DND-41 (cell line): ENCODE measurements at regions not wholly inside any gene's neighbourhood (a gene's known extent, or its start where the extent isn't known, plus 50 kb on each side); places are given as distances from the start of the nearest gene placed in this dataset.
"Not testable (repeated sequence)": the region's sequence is repeated elsewhere in the genome, so short reads cannot be mapped to it uniquely, and the experiment has no call there.

Experiments used
- ATAC-seq: fragments of 200-7000 bp; cut with Tn5 transposase; 3 replicates; pipeline ENCODE4 v1.9.1; 2021; ENCODE audit warnings: low read depth; ENCODE audit not compliant: insufficient read depth
- DNase-seq: peaks from one replicate; pipeline ENCODE4 v3.0.0-alpha.2; 2020
- H2AFZ ChIP-seq: 2 replicates; pipeline ENCODE4 v1.6.0; 2012; ENCODE audit warnings: low read depth, low read length
- H3K27ac ChIP-seq: 2 replicates; pipeline ENCODE4 v1.5.1; 2012; ENCODE audit warnings: low read length, inconsistent platforms
- H3K27me3 ChIP-seq: fragments of 200-600 bp; sonication (generic); 2 replicates; pipeline ENCODE4 v1.6.0; 2012; ENCODE audit warnings: low read length, mild to moderate bottlenecking, inconsistent platforms; ENCODE audit not compliant: insufficient read depth, poor library complexity
- H3K36me3 ChIP-seq: 2 replicates; pipeline ENCODE4 v1.5.1; 2012; ENCODE audit warnings: low read length, inconsistent platforms; ENCODE audit not compliant: insufficient read depth
- H3K4me1 ChIP-seq: 2 replicates; pipeline ENCODE4 v1.5.1; 2012; ENCODE audit warnings: mild to moderate bottlenecking, low read length; ENCODE audit not compliant: insufficient read depth
- H3K4me2 ChIP-seq: 2 replicates; pipeline ENCODE4 v1.6.0; 2012; ENCODE audit warnings: mild to moderate bottlenecking, moderate library complexity, low read length, inconsistent platforms; ENCODE audit not compliant: insufficient read depth
- H3K4me3 ChIP-seq, 2 experiments: fragments of 200-600 bp in 1 of 2; shearing (Covaris generic) in 1 of 2; 2 replicates each; pipeline ENCODE4 v1.5.1; 2012 to 2016; ENCODE audit warnings: inconsistent platforms in 2 of 2, low read length in 2 of 2, mild to moderate bottlenecking in 2 of 2, low read depth in 1 of 2, moderate library complexity in 1 of 2
- H3K79me2 ChIP-seq: 2 replicates; pipeline ENCODE4 v1.6.0; 2012; ENCODE audit warnings: low read length, inconsistent platforms; ENCODE audit not compliant: insufficient read depth
- H3K9ac ChIP-seq: 2 replicates; pipeline ENCODE4 v1.6.0; 2012; ENCODE audit warnings: low read depth, mild to moderate bottlenecking, inconsistent platforms, low read length, moderate library complexity
- H3K9me3 ChIP-seq: 2 replicates; pipeline ENCODE4 v1.5.1; 2012; ENCODE audit warnings: low read length, moderate library complexity, mild to moderate bottlenecking, inconsistent platforms; ENCODE audit not compliant: insufficient read depth, severe bottlenecking
- H4K20me1 ChIP-seq: 2 replicates; pipeline ENCODE4 v1.6.0; 2012; ENCODE audit warnings: low read length; ENCODE audit not compliant: insufficient read depth
- EZH2 ChIP-seq: IDR thresholded peaks from 3 replicates; pipeline ENCODE4 v1.6.1; 2012; ENCODE audit warnings: borderline replicate concordance, low read depth, mild to moderate bottlenecking, moderate library complexity, low read length, inconsistent platforms; ENCODE audit not compliant: severe bottlenecking
- TF ChIP-seq, protein P1 (sequence below): IDR thresholded peaks from 2 replicates; pipeline ENCODE4 v1.5.1; 2012; ENCODE audit warnings: borderline replicate concordance, low read length, moderate library complexity, mild to moderate bottlenecking; ENCODE audit not compliant: poor library complexity, severe bottlenecking; ENCODE audit errors: extremely low read depth

DNA sequence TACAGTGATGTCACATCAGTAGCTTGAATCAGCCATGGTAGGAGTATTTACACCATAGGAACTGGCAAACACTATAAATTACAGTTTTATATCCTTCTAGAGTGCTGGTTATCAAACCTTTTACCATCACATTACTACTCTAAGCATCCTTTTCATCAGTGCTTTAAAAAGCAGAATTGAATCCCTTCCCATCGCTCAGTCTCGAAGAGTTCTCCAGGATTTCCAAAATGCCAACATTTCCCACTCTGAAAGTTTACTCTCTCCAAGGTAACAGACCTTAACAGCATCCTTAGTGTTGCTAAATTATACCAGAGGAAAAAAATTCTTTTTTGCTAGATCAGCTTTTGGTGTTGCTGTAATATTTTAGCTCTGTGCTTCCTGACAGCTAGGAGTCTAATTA is 209.4 kb upstream of the USP15 start:
- DNase-seq: no peak
- H3K79me2 ChIP-seq: no peaks in the 10 kb centered on the region
- ATAC-seq: no peak
- no peaks in the 10 kb centered on the region for H4K20me1 ChIP-seq
- H3K4me2 ChIP-seq: no peak overlapping the region
- no peaks in the 10 kb centered on the region for H3K4me1 ChIP-seq
- no peak for TF ChIP-seq EZH2
- TF ChIP-seq, protein P1, sequence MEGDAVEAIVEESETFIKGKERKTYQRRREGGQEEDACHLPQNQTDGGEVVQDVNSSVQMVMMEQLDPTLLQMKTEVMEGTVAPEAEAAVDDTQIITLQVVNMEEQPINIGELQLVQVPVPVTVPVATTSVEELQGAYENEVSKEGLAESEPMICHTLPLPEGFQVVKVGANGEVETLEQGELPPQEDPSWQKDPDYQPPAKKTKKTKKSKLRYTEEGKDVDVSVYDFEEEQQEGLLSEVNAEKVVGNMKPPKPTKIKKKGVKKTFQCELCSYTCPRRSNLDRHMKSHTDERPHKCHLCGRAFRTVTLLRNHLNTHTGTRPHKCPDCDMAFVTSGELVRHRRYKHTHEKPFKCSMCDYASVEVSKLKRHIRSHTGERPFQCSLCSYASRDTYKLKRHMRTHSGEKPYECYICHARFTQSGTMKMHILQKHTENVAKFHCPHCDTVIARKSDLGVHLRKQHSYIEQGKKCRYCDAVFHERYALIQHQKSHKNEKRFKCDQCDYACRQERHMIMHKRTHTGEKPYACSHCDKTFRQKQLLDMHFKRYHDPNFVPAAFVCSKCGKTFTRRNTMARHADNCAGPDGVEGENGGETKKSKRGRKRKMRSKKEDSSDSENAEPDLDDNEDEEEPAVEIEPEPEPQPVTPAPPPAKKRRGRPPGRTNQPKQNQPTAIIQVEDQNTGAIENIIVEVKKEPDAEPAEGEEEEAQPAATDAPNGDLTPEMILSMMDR: no peak
- H3K36me3 ChIP-seq: no peaks in the 10 kb centered on the region
- no peaks in the 10 kb centered on the region for H3K27me3 ChIP-seq
- H2AFZ ChIP-seq: no peak overlapping the region
- no peaks in the 10 kb centered on the region for H3K9me3 ChIP-seq
- H3K9ac ChIP-seq: no peak overlapping the region
- H3K27ac ChIP-seq: no peak overlapping the region
- no peak overlapping the region for H3K4me3 ChIP-seq

DNA sequence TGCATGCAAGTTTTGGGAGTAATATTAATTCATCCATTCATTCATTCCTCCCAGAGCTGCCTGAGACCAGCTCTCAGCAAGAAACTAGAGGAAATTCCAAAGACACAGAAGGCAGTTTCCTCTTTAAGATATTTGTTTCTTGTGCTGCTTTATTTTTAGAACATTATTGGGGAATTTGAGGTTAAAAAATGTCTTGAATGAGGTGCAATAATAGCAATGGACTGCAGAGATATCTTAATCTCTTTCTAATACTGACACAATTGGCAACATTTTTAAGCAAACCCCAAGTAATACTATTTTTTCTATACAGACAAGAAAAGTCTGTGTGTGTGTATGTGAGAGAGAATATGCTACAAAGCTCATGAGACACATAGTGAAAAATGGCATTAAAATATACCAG is 190.2 kb upstream of the USP15 start:
- Histone ChIP-seq H3K27ac (no peak overlapping the region), H3K9me3 (no peaks in the 10 kb centered on the region), H2AFZ (no peak overlapping the region), H3K4me2 (no peak overlapping the region), H3K79me2 (no peaks in the 10 kb centered on the region), H4K20me1 (no peaks in the 10 kb centered on the region), H3K9ac (no peak overlapping the region), H3K4me1 (no peaks in the 10 kb centered on the region), H3K36me3 (no peaks in the 10 kb centered on the region), H3K27me3 (no peaks in the 10 kb centered on the region), H3K4me3 (no peak overlapping the region)
- TF ChIP-seq, protein P1: no peak
- no peak for ATAC-seq
- DNase-seq: no peak

DNA sequence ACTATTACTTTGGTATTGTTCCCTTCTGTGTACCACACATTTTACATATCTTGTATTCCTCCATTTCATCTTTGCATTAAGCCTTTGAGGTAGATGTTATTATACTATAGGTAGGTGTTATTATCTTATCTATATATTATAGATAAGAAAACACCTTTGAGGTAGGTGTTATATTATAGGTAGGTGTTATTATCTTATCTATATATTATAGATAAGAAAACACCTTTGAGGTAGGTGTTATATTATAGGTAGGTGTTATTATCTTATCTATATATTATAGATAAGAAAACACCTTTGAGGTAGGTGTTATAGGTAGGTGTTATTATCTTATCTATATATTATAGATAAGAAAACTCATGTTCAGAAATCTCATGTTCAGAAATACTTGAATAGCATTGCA is 187.0 kb upstream of the USP15 start:
- not testable (repeated sequence) for ATAC-seq

DNA sequence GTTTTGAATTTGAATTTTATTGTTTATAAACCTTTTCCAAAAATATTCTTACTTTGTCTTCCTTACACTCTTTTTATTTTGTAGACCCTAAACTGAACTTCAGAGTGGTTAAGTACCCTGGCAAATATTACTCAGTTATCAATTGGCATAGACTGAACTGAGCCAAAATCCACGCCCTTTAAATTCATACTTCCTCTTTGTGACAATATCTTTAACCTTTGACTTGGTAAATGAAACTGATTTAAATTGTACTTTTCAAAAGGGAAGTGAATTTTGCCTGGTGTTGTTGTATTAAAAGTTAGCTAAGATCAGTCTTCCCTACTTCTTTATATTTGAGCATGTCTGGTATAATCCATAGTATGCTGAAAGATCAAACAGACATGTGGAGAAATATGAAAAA is 184.3 kb upstream of the USP15 start:
- Histone ChIP-seq H3K27me3 (peaks cover 5% of the 10 kb centered on the region), H3K4me1 (no peaks in the 10 kb centered on the region), H3K9ac (no peak overlapping the region), H3K9me3 (no peaks in the 10 kb centered on the region), H4K20me1 (no peaks in the 10 kb centered on the region), H3K4me3 (no peak overlapping the region), H2AFZ (no peak overlapping the region), H3K79me2 (no peaks in the 10 kb centered on the region), H3K4me2 (no peak overlapping the region), H3K27ac (no peak overlapping the region), H3K36me3 (no peaks in the 10 kb centered on the region)
- ATAC-seq (no peak), DNase-seq (no peak)
- no peak for TF ChIP-seq EZH2
- TF ChIP-seq, protein P1: no peak

More for the DNA sequence above, 187.0 kb upstream of the USP15 start:
- not testable (repeated sequence) for H3K9me3 ChIP-seq, H2AFZ ChIP-seq, H3K4me3 ChIP-seq, H3K9ac ChIP-seq, H4K20me1 ChIP-seq, H3K79me2 ChIP-seq, H3K27me3 ChIP-seq, H3K4me1 ChIP-seq, H3K27ac ChIP-seq, H3K4me2 ChIP-seq, H3K36me3 ChIP-seq, DNase-seq
